HG03139 (cell line): ENCODE measurements at regions not wholly inside any gene's neighbourhood (a gene's known extent, or its start where the extent isn't known, plus 50 kb on each side); places are given as distances from the start of the nearest gene placed in this dataset.

Experiments used
- ATAC-seq: cut with Tn5 transposase; IDR thresholded peaks from one replicate; pipeline ENCODE4 v1.9.1; 2021; ENCODE audit not compliant: unreplicated experiment

DNA sequence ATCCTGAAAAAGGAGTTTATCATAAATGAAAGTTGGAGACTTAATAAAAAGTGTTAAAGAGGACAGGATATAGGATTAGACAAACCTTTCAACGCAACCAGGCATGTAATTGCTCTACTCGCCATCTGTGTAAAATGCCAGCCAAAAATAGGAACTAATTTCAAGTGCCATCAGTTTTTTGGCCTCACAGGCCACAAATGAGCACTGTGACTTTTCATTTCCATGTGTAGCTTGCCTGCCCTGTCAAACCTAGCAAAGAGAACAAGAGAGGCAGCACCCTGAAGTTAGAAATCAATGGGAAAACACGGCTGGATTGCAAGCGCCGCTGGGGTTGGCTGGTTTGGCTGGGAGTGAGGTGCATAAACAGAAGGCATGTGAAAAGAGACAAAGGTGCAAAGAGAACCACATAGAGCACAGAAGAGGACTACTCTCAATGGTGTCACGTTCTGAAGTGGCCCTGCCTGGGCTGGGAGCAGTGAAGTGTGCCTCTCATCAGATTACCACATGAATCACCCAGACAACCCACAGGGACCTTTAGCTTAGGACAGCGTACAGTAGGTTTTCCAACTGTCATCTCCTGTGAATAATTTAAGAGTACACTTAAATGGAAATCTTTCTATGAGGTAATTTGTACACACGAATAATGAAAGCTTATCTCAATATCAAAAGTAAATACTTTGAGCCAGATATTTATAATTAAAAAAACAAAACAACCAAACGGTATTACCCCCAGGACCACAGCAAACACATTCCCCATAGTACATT lies 78.0 kb upstream of the NHSL1 start:
- no peak for ATAC-seq

DNA sequence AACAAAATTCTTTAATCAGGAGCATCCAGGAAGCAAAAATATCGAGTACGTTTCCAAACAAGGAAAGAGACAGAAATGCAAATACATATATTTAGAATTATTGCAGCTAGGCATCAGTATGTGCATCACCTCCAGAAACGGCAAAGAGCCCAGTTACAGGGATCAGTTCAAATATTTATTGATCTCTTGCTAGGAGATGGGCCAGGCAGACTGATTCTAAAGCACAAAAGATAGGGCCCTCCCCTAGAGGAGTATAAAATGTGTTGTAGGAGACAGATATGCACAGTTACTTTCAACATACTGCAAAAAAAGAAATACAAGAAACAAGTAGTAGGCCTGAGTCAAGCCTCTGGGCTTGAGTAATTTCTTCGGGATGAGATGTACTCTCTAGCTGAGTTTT lies 80.7 kb upstream of the NHSL1 start:
- no peak for ATAC-seq

DNA sequence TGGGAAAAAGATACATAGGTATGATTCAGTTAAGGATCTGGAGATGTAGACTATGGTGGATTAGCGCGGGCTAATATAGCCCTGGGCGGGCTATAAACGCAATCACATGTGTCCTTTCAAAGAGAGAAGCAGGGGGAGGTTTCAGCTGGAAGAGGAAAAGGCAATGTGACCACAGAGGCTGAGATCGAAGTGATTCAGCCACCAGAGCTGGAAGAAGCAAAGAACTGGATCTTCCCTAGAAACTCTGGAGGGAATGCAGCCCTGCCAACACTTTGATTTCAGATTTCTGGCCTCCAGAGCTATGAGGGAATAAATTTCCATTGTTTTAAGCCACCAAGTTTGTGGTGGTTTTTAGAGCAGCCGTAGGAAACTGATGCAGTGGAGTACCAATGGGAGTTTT lies 81.5 kb upstream of the NHSL1 start:
- no peak for ATAC-seq

DNA sequence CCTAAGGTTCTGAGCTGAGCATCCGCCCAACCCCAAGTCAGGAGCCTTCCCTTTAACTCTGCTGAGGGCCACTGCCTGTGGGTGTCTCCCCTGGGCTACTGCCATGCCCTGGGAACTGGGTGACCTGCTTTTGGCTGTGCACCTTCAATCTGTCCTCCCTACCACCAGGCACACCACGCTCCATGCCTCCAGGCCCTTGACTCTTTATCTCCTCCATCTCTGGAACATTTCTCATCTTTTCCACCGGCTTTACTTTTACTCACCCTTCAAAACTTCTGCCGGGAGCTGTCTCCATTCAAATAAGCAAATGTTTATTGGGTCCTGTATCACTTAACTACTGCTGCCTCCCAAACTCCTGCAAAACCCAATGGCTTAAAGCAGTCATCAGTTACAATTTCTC lies 83.3 kb upstream of the NHSL1 start:
- ATAC-seq: no peak

DNA sequence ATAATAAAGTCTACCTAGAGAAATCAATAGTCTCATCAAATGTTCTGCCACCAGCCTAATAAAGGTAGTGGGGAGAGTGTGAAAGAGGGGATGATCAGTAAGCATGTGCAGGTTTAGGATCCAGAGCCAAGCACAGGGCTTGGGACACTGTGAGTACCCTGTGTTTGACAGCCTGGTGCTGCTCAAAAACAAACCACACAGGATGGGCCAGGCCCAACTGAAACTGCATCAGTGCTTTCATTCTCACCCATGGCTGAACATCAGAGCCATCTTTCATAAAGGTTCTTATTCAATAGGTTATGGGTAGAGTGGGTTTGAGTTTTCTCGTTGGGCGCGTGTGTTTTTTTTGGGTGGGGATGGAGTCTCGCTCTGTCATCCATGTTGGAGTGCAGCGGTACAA lies 87.3 kb upstream of the NHSL1 start:
- ATAC-seq: no peak

DNA sequence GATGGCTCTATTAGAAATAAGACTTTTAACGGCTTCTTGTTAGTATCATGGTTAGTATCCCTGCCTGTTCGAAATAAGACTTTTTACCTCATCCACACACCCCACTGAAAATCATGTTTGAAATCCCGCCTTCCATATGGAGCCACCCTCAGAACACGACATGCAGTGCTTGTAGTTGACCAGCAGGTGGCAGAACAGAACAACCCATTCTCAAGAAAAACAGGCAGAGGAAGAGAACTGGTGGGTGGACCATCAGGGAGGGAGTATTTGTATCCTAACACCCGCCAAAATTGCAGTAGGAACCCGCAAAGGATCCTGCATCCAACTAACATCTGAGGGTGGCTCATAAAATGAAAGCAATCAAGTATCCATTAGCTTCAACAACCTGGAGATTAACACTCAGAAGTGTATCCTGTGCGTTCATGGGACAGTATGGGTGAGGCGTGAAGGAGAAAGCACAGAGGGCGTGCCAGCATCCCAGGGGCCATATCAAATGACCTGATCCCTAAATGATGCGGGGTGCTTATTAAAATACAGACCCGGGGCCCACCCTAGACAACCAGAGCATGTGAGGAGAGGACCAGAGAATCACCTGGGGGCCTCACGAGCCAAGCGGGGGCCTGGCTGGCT lies 89.6 kb upstream of the NHSL1 start:
- no peak for ATAC-seq

DNA sequence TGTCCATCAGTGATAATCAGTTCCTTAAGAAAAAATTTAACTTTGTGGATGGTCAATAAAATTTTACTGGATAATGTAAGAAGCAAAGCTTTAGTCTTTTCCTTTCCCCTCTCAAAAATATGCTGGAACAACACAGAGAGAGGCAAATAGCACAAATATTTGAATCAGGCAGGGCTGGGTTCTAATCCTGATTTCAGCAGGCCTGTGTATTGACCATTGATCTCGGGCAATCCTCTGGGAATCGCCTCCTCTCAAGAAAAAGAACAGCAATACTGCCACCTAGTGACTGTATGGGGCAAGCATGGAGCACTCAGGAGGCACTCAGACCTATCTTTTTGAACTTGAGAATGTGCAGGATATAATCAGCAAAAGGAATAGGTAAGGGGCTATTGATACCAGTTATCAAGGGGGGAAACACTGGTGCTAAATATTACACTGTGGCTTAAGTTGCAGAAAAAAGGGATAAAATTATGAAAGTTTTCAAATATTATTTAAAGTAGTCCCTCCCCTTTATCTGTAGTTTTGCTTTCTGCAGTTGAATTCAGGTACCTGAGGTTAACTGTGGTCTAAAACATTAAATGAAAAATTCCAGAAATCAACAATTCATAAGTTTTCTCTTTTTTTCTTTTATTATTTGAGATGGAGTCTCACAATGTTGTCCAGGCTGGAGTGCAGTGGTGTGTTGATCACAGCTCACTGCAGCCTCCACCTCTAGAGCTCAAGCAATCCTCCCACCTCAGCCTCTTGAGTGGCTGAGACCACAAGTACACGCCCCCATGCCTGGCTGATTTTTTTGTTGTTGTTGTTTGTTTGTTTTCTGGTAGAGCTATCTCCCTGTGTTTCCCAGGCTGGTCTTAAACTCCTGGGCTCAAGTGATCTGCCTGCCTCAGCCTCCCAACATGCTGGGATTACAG lies 91.8 kb upstream of the NHSL1 start:
- no peak for ATAC-seq

DNA sequence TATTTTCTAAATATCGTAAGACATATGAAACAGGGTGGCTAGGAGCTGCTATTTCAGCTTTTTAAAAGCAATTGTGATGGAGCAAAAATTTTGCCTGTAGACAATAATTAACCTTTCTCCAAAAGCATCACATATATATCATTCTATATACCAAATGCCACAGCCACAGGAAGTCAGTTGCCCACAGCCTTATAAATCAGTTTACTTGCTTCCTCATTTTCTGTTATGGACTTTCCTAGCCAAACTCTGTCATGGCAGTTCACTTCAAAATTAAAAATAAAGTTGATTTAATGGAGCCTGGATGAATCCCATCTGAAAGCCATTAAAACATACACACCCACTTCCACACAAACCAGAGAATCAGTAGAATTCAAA lies 93.4 kb upstream of the NHSL1 start:
- ATAC-seq: peak; percentile 46

DNA sequence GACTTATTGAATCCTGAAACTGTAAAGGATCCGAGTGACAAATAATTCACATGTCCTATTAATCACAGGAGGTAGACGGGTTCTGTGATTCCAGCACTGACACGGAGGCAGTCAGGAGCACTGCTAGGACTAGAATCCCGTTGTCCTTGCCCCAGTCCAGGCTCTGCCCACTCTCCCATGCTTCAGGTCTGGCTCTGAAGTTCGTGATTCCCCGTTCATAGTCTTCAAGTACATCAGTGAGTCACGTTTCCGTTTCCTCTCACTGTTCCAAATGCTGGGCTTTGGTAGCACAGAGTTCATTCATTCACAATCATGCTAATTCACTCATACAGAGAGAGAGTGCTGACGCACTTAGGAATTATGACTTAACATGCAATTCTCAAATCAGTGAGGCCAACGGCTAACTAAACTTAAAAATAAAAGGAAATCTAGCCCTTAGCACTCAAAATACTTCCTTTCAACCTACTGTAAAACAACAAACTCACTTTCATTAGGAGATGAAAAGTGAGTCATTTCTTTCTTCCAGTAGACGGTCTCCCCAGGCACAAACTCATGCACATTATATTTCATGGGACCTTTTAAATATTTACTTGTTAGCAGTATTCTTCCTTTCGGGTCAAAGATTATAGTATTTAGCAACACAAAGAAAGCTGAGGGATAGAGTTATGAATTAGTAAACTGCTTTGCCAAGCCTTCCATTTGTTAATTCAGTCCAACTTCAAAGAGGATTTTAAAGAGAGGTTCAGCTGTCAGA lies 94.0 kb upstream of the NHSL1 start:
- ATAC-seq: peak; percentile 72

DNA sequence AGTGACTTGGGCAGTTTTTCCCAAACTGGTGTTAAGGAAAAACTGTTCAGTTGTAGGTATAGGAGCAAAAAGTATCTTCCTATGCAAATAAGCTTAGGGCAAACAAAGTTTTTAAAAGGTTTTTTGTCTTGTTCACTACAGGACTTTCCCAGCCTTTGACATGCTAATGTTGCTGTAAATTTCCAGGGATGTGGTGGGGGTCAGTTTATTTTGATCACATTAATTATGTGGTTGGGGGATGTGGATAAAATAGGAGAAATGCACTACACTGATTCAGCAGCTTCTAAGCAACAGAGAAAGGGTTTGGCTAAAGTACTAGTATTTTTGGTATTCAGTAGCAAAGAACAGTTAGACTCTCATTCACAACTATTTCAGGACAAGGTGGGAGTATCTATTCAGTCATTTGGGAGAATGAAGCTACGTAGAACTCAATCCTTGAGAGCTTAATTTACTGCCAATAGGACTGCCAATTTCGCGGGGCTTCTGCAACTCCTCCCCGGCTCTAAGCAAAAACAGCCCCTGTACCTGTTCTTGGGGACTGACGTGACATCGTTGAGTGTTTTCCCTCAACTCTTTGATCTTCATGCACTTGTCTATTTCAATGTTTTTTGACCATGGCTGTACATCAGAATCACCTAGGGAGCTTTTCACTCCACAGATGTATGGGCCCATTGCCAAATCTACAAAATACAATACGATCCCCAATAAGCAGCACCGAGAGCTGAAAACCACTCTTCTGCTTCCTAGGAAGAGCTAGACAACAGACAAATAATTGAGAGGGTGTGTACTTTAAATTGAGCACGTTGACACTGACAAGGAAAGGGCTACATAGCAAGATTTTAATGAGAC lies 94.8 kb upstream of the NHSL1 start:
- no peak for ATAC-seq

DNA sequence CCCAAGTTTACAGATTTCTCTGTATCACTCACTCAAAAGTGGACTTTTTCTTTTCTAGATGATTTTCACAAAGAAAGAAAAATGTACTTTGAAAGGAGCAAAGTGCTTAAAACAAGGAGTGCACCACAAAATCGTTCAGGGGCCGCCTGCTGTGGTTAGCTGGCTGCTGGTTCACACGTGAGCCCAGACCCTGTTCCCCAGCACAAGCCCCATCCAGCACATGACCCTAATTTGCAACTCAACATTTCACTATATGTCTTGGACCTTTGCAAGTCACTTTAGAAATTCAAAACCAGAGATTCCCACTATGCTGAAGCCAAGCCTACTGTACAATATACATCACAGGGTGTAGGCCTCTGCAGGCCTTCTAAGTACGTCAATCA lies 95.5 kb upstream of the NHSL1 start:
- no peak for ATAC-seq

DNA sequence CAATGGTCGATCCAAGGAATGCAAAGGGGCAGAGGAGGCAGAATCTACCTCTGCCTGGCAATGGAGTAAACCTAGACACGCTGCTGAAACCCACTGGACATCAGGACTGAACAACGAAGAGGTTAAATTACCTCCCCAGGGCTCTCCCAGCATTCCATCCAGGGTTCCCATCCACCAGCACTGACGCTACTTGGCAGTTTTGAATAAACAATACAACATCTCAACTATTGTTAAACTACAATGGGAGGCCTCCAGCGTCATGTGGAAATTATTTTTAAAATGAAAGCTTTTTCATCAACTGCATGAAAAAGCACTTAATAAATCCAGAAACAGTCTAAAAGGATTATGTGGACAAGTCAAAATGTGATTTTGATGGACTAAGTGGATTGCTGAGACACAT lies 96.8 kb upstream of the NHSL1 start:
- no peak for ATAC-seq

DNA sequence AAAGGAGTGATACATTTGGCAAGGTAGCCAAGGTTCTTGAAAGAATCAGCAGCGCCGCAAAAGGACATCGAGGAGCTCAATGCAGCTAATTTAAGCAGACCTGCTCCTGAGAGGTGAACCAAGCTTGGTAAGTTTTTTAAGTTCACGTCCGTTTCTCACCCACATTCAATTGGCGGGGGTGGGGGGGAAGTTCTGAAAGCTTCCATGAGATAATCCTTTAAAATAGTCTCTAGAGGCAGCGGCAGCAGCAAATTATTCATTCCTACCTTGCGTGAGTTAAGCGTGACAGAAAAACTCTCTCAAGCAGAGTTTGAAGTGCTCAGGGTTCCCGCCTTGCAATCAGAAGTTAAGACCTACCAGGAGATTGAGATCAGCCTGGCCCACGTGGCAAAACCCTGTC lies 97.3 kb upstream of the NHSL1 start:
- ATAC-seq: no peak

DNA sequence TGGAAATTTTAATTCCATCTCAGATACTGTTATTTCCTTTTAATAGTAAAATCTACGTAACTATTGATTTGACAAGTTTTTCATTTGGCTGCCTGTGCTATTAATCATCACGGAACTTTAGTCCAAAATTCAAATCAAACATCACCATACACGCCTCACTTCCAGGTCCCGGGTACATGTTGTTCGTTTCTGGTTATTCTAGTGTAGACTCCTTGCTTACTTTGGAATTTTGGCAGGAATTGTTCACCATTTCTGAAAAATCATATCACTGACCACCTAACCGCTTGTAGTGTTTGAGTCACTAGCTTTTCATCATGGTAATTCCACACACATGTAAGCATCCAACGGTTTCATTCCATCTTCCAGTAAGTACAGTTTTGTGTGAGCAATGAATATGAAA lies 98.0 kb upstream of the NHSL1 start:
- no peak for ATAC-seq

DNA sequence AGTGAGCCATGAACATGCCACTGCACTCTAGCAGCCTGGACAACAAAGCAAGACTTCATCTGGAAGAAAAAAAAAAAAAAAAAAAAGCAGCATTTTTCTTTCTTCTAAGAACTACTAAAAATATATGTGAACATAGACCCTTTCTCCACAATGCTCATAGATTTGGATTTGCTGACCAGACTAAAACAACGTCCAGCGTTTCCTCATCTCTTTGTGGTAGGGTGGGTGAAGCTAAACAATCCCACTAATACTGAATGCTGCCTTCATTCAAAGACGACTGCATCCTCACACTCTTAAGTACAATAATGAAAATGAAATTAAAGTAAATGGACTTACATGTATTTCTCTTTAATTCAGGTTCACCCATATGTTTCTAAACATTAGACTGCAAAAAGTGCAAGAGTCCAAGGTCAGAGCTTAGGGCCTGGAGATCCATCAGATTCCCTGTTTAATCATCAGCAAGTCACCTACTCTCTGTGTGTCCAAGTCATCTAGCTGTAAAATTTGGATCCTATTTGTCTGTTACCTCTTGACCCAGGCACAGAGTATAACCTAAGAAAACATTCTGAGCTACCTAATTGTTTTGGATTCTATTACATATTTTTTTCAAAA lies 99.4 kb upstream of the NHSL1 start:
- no peak for ATAC-seq

DNA sequence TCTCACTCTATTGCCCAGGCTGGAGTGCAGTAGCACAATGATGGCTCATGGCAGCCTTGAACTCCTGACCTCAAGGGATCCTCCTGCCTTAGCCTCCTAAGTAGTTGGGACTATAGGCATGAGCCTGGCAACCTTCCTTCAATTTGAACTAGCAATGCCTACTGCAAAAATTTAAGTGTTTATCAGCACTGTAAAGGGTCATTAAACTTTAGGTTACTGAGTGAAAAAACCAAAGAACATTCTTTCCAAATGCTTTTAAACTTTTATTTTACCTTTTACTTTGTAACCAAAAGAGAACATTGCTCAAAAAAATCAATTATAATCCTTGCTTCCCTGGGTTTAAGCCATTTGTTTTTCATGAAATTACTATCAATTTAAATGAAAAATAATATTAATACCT lies 101.0 kb upstream of the NHSL1 start:
- ATAC-seq: no peak

DNA sequence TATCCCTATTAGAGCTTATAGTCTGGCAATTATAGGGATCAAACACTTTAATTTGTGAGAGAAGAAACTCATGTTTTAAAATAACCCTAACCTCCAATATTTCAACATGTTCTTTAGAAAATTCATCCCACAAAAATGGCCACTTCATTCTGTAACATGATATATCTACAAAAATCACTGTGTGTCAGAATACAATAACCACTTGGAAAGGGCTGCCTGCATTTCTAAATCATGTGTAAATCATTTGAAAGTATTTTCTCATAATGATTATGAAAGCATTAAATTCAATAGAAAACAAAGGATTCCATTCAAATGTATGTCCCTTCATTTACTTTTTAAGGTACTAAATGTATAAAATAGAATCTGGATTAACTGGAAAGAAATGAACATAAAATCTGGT lies 101.4 kb upstream of the NHSL1 start:
- no peak for ATAC-seq

DNA sequence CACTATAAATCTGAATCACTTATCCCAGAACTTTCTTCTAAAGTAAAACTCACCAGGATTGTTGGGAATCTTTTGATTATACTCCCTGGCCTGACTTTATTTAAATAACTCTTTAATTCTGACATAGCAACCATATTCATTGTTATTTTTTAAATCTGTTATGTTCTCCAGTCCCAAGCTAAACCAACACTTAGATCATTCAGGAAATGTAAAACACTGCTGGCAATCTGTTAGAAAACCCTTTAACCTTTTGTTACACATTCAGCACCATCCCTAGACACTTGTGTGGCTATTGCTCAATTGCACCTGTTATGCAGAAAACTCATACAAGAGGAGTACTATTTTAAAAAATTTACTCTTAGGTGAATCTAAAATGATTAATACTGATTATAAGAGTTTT lies 101.8 kb upstream of the NHSL1 start:
- ATAC-seq: no peak

DNA sequence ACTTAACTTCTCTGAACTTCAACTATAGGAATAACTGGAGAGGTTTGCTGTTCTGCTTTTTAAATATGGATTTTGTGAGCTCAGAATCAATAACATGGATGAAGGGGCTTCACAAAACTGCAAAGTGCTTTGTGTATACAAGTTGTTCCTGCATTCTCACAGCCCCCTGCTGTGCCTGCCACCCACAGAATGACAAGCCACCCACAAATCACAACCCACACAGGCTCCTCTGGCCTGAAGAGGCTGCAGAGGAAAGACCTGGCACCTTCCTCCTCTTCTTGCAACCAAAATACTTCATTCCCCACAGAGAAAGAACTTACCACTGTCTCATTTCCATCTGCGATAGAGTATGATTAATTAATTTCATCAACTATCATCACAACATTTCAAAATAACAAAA lies 106.7 kb upstream of the NHSL1 start:
- ATAC-seq: no peak
